ENCODE measurements at regions not wholly inside any gene's neighbourhood (a gene's known extent, or its start where the extent isn't known, plus 50 kb on each side); places are given as distances from the start of the nearest gene placed in this dataset.
"Not testable (repeated sequence)": the region's sequence is repeated elsewhere in the genome, so short reads cannot be mapped to it uniquely, and the experiment has no call there.

GRCh38 chr9:15059003-15059402, 148.8 kb upstream of the FREM1 start:
- Histone ChIP-seq H3K9me3 (no peaks in the 10 kb centered on the region), H3K4me1 (no peaks in the 10 kb centered on the region), H3K27ac (no peak overlapping the region), H3K27me3 (no peaks in the 10 kb centered on the region), H3K4me3 (no peak overlapping the region), H3K36me3 (no peaks in the 10 kb centered on the region)
- in situ Hi-C loops (cut with MboI; ENCODE audit: low pct_ligation_motif_present in 1 of 4, low pct_unique_long_range_greater_than_20kb in 1 of 4, low sequenced_read_pairs in 3 of 4) (no loop called here), intact Hi-C loops (cut with DNase I; ENCODE audit: low total_unique reads) (no loop called here)
- no peak for DNase-seq
- 86% methylated on average over 1 of the region's 1 CpG; no CpG with 5 or more reads in 1 of the 2 donors for WGBS, 2 donors (ENCODE audit: low coverage in 1 of 2)
- TF ChIP-seq POLR2A (IDR thresholded peaks at IDR 0.05) (no peak), POLR2AphosphoS5 (IDR thresholded peaks at IDR 0.05) (no peak), CTCF (IDR thresholded peaks at IDR 0.05) (no peak), EP300 (IDR thresholded peaks at IDR 0.05; ENCODE audit: low read depth) (no peak)

- 43 to 63% methylated on average over 4 of the region's 4 CpGs for WGBS, 2 donors (ENCODE audit: low coverage in 1 of 2)
- Histone ChIP-seq H3K27ac (no peak overlapping the region), H3K9me3 (no peaks in the 10 kb centered on the region), H3K36me3 (no peaks in the 10 kb centered on the region), H3K27me3 (no peaks in the 10 kb centered on the region), H3K4me3 (no peak overlapping the region), H3K4me1 (no peaks in the 10 kb centered on the region)
- in situ Hi-C loops (cut with MboI; ENCODE audit: low pct_ligation_motif_present in 1 of 4, low pct_unique_long_range_greater_than_20kb in 1 of 4, low sequenced_read_pairs in 3 of 4) (no loop called here), intact Hi-C loops (cut with DNase I; ENCODE audit: low total_unique reads) (no loop called here)
- DNase-seq = no peak
- no peak for TF ChIP-seq EP300 (IDR thresholded peaks at IDR 0.05; ENCODE audit: low read depth)
- TF ChIP-seq POLR2A (IDR thresholded peaks at IDR 0.05) = no peak
Observed at GRCh38 chr9:15058236-15058635, 148.0 kb upstream of the FREM1 start.

- DNase-seq; H3K4me3 ChIP-seq; in situ Hi-C loops (cut with MboI; ENCODE audit: low pct_ligation_motif_present in 1 of 4, low pct_unique_long_range_greater_than_20kb in 1 of 4, low sequenced_read_pairs in 3 of 4); intact Hi-C loops (cut with DNase I; ENCODE audit: low total_unique reads); H3K4me1 ChIP-seq; H3K27me3 ChIP-seq; H3K9me3 ChIP-seq; H3K36me3 ChIP-seq; H3K27ac ChIP-seq: not testable (repeated sequence)
- 52 to 69% methylated on average over 4 of the region's 4 CpGs for WGBS, 2 donors (ENCODE audit: low coverage in 1 of 2)
Observed at GRCh38 chr9:15055284-15055683, 145.1 kb upstream of the FREM1 start.

GRCh38 chr9:15048772-15049171, 138.5 kb upstream of the FREM1 start:
- DNase-seq = no peak
- WGBS, 2 donors (ENCODE audit: low coverage in 1 of 2) = 61 to 75% methylated on average over 1 of the region's 1 CpG
- in situ Hi-C loops (cut with MboI; ENCODE audit: low pct_ligation_motif_present in 1 of 4, low pct_unique_long_range_greater_than_20kb in 1 of 4, low sequenced_read_pairs in 3 of 4) (no loop called here), intact Hi-C loops (cut with DNase I; ENCODE audit: low total_unique reads) (no loop called here)
- no peaks in the 10 kb centered on the region for H3K36me3 ChIP-seq
- no peak overlapping the region for H3K4me3 ChIP-seq
- no peaks in the 10 kb centered on the region for H3K4me1 ChIP-seq
- TF ChIP-seq POLR2A (IDR thresholded peaks at IDR 0.05) (no peak), CTCF (IDR thresholded peaks at IDR 0.05) (no peak), POLR2AphosphoS5 (IDR thresholded peaks at IDR 0.05) (no peak), EP300 (IDR thresholded peaks at IDR 0.05; ENCODE audit: low read depth) (no peak)
- H3K27ac ChIP-seq = no peak overlapping the region
- H3K27me3 ChIP-seq = no peaks in the 10 kb centered on the region
- H3K9me3 ChIP-seq = no peaks in the 10 kb centered on the region

GRCh38 chr9:15047028-15047551, 136.9 kb upstream of the FREM1 start:
- H3K9me3 ChIP-seq = no peaks in the 10 kb centered on the region
- no peak for DNase-seq

More at GRCh38 chr9:15047028-15047551, 136.9 kb upstream of the FREM1 start:
- in situ Hi-C loops (cut with MboI; ENCODE audit: low pct_ligation_motif_present in 1 of 4, low pct_unique_long_range_greater_than_20kb in 1 of 4, low sequenced_read_pairs in 3 of 4) = no loop called here
- H3K4me3 ChIP-seq = no peak overlapping the region
- H3K36me3 ChIP-seq = no peaks in the 10 kb centered on the region
- H3K27ac ChIP-seq = no peak overlapping the region
- H3K27me3 ChIP-seq = no peaks in the 10 kb centered on the region
- WGBS, 2 donors (ENCODE audit: low coverage in 1 of 2) = 82 to 88% methylated on average over 5 of the region's 5 CpGs
- intact Hi-C loops (cut with DNase I; ENCODE audit: low total_unique reads) = no loop called here
- TF ChIP-seq CTCF (IDR thresholded peaks at IDR 0.05) (no peak), POLR2A (IDR thresholded peaks at IDR 0.05) (no peak), EP300 (IDR thresholded peaks at IDR 0.05; ENCODE audit: low read depth) (no peak), POLR2AphosphoS5 (IDR thresholded peaks at IDR 0.05) (no peak)
- H3K4me1 ChIP-seq = no peaks in the 10 kb centered on the region
